BJ (cell line): ENCODE measurements at regions not wholly inside any gene's neighbourhood (a gene's known extent, or its start where the extent isn't known, plus 50 kb on each side); places are given as distances from the start of the nearest gene placed in this dataset.

Experiments
- CTCF ChIA-PET: fragments of 350-600 bp; formaldehyde crosslinking; extraction: SDS; loops from one replicate; lab custom pipeline; 2021; ENCODE audit warnings: antibody characterized with exemption, inconsistent platforms; lab: Yijun Ruan, JAX
- POLR2A ChIA-PET: fragments of 300-600 bp; sonication (Branson Sonifier 250); formaldehyde crosslinking; extraction: SDS; loops from one replicate; lab custom pipeline; 2021; ENCODE audit warnings: antibody characterized with exemption; lab: Charles Lee
- DNase-seq: peaks from one replicate; pipeline ENCODE4 v3.0.0-alpha.2; 2011; ENCODE audit warnings: low read depth
- H3K27me3 ChIP-seq: 2 replicates; pipeline ENCODE4 v1.6.0; 2011; ENCODE audit warnings: low read length; ENCODE audit not compliant: control insufficient read depth, insufficient read depth
- H3K36me3 ChIP-seq: 2 replicates; pipeline ENCODE4 v1.5.1; 2011; ENCODE audit warnings: low read length; ENCODE audit not compliant: control insufficient read depth, insufficient read depth
- H3K4me3 ChIP-seq: 2 replicates; pipeline ENCODE4 v1.5.1; 2011; ENCODE audit warnings: low read depth, mild to moderate bottlenecking, control low read depth, low read length
- CTCF ChIP-seq: IDR thresholded peaks from 2 replicates; pipeline ENCODE4 v1.5.1; 2011; ENCODE audit warnings: low read depth, mild to moderate bottlenecking, control low read depth, inconsistent platforms, low read length, moderate library complexity; ENCODE audit not compliant: insufficient read depth

GRCh38 chr10:8296734-8297101 lies 242.2 kb downstream of the GATA3 start:
- Histone ChIP-seq H3K36me3 (no peaks in the 10 kb centered on the region), H3K4me3 (no peak overlapping the region), H3K27me3 (no peaks in the 10 kb centered on the region)
- CTCF ChIA-PET: no interaction called here
- TF ChIP-seq CTCF: no peak
- POLR2A ChIA-PET: no interaction called here
- no peak for DNase-seq

DNA sequence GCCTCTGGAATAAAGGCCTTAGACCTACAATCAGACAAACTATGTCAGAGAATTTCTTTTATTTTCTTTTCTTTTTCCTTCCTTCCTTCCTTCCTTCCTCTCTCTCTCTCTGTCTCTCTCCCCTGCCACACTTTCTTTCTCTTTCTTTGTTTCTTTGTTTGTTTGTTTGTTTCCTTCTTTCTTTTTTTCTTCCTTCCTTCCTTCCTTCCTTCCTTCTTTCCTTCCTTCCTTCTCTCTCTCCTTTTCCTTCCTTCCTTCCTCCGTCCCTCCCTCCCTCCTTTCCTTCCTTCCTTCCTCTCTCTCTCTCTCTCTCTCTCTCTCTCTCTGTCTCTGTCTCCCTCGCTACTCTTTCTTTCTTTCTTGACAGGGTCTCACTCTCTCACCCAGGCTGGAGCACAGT lies 242.6 kb downstream of the GATA3 start:
- Histone ChIP-seq H3K27me3 (no peaks in the 10 kb centered on the region), H3K4me3 (no peak overlapping the region), H3K36me3 (no peaks in the 10 kb centered on the region)
- POLR2A ChIA-PET: no interaction called here
- CTCF ChIA-PET: no interaction called here
- no peak for DNase-seq
- no peak for TF ChIP-seq CTCF

GRCh38 chr10:8297959-8298358 lies 243.5 kb downstream of the GATA3 start:
- no peaks in the 10 kb centered on the region for H3K36me3 ChIP-seq
- ChIA-PET POLR2A (no interaction called here), CTCF (no interaction called here)
- no peak for TF ChIP-seq CTCF
- DNase-seq: no peak
- H3K4me3 ChIP-seq: no peak overlapping the region
- H3K27me3 ChIP-seq: no peaks in the 10 kb centered on the region

DNA sequence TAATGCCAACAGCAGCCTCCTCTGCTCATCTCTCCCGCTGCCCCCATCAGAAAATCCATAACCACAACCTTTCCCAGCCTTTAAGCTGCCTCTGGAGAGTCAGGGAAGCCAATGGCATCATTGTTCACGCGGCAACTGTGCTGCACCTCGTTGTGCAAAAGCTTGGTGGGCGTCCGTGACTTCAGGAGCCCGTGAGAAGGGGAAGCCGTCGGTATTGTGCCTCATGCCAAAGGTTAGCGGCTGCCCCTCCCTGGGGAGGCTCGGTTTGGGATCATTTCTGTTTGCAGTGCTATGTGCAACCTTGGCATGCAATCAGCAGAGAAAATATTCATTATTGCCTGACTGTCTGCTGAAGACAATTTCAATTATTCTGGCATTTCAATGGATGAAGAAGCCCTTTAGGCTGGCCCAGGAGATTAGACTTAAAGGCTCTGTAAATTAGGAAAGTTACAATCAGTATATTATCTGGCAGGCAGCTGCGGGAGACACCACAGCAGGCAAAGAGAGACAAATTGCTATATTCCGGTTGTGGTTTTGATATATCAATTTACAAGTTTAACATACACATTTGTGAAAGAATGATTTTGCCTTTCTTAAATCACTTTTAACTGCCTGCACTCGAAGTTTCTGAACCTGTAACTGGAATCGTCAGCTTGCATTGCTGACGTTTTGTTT lies 244.5 kb downstream of the GATA3 start:
- CTCF ChIA-PET: no interaction called here
- TF ChIP-seq CTCF: no peak
- no peak overlapping the region for H3K4me3 ChIP-seq

GRCh38 chr10:8300925-8301324 lies 246.4 kb downstream of the GATA3 start:
- DNase-seq: no peak
- ChIA-PET POLR2A (no interaction called here), CTCF (no interaction called here)
- H3K27me3 ChIP-seq: no peaks in the 10 kb centered on the region
- no peak for TF ChIP-seq CTCF
- H3K36me3 ChIP-seq: no peaks in the 10 kb centered on the region
- no peak overlapping the region for H3K4me3 ChIP-seq

More for the DNA sequence above, 244.5 kb downstream of the GATA3 start:
- Histone ChIP-seq H3K36me3 (no peaks in the 10 kb centered on the region), H3K27me3 (no peaks in the 10 kb centered on the region)
- DNase-seq: no peak
- POLR2A ChIA-PET: no interaction called here
